Endothelial cell of umbilical vein (primary cell): ENCODE measurements at regions not wholly inside any gene's neighbourhood (a gene's known extent, or its start where the extent isn't known, plus 50 kb on each side); places are given as distances from the start of the nearest gene placed in this dataset.

Source experiments
- EZH2 ChIP-seq: IDR thresholded peaks from 2 replicates; pipeline ENCODE4 v1.6.1; 2012; ENCODE audit warnings: borderline replicate concordance, low read depth, mild to moderate bottlenecking, moderate library complexity, low read length, inconsistent platforms; ENCODE audit not compliant: severe bottlenecking
- FOS ChIP-seq: IDR thresholded peaks from 2 replicates; pipeline ENCODE4 v1.6.1; 2011; ENCODE audit warnings: mild to moderate bottlenecking, low read length, moderate library complexity, borderline replicate concordance; ENCODE audit not compliant: insufficient read depth
- GATA2 ChIP-seq: IDR thresholded peaks from 2 replicates; pipeline ENCODE4 v1.7.0; 2011; ENCODE audit warnings: low read depth, mild to moderate bottlenecking, moderate library complexity, mixed read lengths, low read length; ENCODE audit not compliant: insufficient read length, insufficient read depth
- TF ChIP-seq, protein P1 (sequence below), 2 donors: IDR thresholded peaks; 1 replicate in 1 of 2; 2 replicates in 1 of 2; pipeline ENCODE4 v1.5.1; 2011; ENCODE audit warnings: low read length in 2 of 2, mild to moderate bottlenecking in 2 of 2, moderate library complexity in 2 of 2, control low read depth in 1 of 2, inconsistent platforms in 1 of 2, low read depth in 1 of 2; ENCODE audit not compliant: insufficient read depth in 1 of 2; ENCODE audit errors: extremely low read depth in 1 of 2
- TF ChIP-seq, protein P2 (sequence below): IDR thresholded peaks from 2 replicates; pipeline ENCODE4 v1.6.1; 2011; ENCODE audit not compliant: insufficient read depth, insufficient read length

DNA sequence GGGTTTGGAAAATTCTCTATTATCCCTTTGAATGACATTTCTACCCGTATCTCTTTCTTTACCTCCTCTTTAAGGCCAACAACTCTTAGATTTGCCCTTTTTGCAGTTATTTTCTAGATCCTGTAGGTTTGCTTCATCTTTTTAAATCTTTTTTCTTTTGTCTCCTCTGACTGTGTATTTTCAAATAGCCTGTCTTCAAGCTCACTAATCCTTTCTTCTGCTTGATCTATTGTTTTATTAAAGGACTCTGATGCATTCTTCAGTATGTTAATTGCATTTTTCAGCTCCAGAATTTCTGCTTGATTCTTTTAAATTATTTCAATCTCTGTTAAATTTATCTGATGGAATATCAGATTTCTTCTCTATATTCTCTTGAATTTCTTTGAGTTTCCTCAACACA is 324.3 kb downstream of the PLA2G4A start:
- TF ChIP-seq GATA2 (no peak), EZH2 (no peak), FOS (no peak)
- TF ChIP-seq, protein P1, sequence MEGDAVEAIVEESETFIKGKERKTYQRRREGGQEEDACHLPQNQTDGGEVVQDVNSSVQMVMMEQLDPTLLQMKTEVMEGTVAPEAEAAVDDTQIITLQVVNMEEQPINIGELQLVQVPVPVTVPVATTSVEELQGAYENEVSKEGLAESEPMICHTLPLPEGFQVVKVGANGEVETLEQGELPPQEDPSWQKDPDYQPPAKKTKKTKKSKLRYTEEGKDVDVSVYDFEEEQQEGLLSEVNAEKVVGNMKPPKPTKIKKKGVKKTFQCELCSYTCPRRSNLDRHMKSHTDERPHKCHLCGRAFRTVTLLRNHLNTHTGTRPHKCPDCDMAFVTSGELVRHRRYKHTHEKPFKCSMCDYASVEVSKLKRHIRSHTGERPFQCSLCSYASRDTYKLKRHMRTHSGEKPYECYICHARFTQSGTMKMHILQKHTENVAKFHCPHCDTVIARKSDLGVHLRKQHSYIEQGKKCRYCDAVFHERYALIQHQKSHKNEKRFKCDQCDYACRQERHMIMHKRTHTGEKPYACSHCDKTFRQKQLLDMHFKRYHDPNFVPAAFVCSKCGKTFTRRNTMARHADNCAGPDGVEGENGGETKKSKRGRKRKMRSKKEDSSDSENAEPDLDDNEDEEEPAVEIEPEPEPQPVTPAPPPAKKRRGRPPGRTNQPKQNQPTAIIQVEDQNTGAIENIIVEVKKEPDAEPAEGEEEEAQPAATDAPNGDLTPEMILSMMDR (IDR thresholded peaks at IDR 0.05; ENCODE audit: extremely low read depth in 1 of 2, insufficient read depth in 1 of 2, low read depth in 1 of 2, low read length in 2 of 2) = no peak
- TF ChIP-seq, protein P2, sequence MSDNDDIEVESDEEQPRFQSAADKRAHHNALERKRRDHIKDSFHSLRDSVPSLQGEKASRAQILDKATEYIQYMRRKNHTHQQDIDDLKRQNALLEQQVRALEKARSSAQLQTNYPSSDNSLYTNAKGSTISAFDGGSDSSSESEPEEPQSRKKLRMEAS = no peak
